ENCODE measurements at regions not wholly inside any gene's neighbourhood (a gene's known extent, or its start where the extent isn't known, plus 50 kb on each side); places are given as distances from the start of the nearest gene placed in this dataset.

DNA sequence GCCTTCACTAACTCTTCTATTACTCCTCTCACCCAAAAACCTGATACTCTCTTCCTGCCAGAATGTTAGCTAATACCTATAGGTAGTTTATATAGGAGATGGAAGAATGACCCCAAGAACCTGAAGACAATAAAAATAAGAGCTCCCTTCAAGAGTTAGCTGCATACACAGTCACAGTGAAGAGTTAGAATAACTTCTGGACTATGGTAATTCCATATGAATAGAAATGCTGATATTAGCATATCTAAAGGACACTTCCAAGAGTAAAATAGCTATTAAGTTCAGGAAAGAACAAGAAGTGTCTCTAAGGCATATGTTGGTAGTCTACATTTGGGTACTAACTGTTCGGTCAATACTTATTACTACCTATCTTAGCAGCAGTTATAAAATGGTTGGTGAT is 134.2 kb downstream of the VGLL3 start:
- no peak overlapping the region for H2AK9ac ChIP-seq (replicated peaks; ENCODE audit: low read depth, low read length, poor library complexity)
- WGBS, 2 experiments (ENCODE audit: extremely low coverage in 2 of 2, insufficient read length in 1 of 2): no CpG with 5 or more reads among the region's 1 CpG
- no peaks in the 10 kb centered on the region for H3K36me3 ChIP-seq (ENCODE audit: control insufficient read depth, insufficient read depth, low read length)
- DNase-seq: no peak
- ChIA-PET POLR2A (ENCODE audit: unreplicated experiment) (no interaction called here), CTCF (no interaction called here)
- H2AFZ ChIP-seq (replicated peaks; ENCODE audit: low read length, poor library complexity): no peak overlapping the region
- H3K4me1 ChIP-seq (ENCODE audit: control insufficient read depth, insufficient read depth, low read length): no peaks in the 10 kb centered on the region
- no TSS peak for BruUV-seq (replicated peaks)
- no peak overlapping the region for H3K23ac ChIP-seq (ENCODE audit: low read depth, low read length)
- H3K56ac ChIP-seq (ENCODE audit: extremely low read depth, insufficient read depth, low read length): no peak overlapping the region
- H2BK120ac ChIP-seq (ENCODE audit: low read depth, low read length): no peak overlapping the region
- in situ Hi-C loops (cut with MboI; ENCODE audit: low sequenced_read_pairs) (no loop called here), intact Hi-C loops (cut with micrococcal nuclease) (loop anchor here (5.0 kb wide), 2 partner anchors 34 to 64 kb away; no protein-coding TSS in a partner anchor), dilution Hi-C loops (cut with HindIII; ENCODE audit: low sequenced_read_pairs, unreplicated experiment) (no loop called here)
- no peak for ATAC-seq (ENCODE audit: low read depth)
- H3K18ac ChIP-seq (ENCODE audit: low read depth, low read length): no peak overlapping the region
- H3K4ac ChIP-seq (ENCODE audit: low read depth, low read length): no peak overlapping the region
- no peak overlapping the region for H2BK20ac ChIP-seq (ENCODE audit: low read depth, low read length)
- no peaks in the 10 kb centered on the region for H3K9me1 ChIP-seq (ENCODE audit: insufficient read depth, low read length)
- no peak overlapping the region for H3K14ac ChIP-seq (replicated peaks; ENCODE audit: low read depth, low read length)
- H2BK5ac ChIP-seq (ENCODE audit: low read depth, low read length, poor library complexity, severe bottlenecking): no peak overlapping the region
- no peak overlapping the region for H4K8ac ChIP-seq (ENCODE audit: low read depth in 2 of 2, low read length in 2 of 2)
- H4K91ac ChIP-seq (ENCODE audit: insufficient read depth, low read depth, low read length): no peak overlapping the region
- H3K9ac ChIP-seq (ENCODE audit: low read depth, low read length): no peak overlapping the region
- no peak overlapping the region for H3K4me2 ChIP-seq (ENCODE audit: low read depth, low read length)
- no peaks in the 10 kb centered on the region for H3K9me3 ChIP-seq (ENCODE audit: control insufficient read depth, insufficient read depth, low read length)
- H2BK15ac ChIP-seq (ENCODE audit: low read depth, low read length): no peak overlapping the region
- H3K27ac ChIP-seq (ENCODE audit: insufficient read depth, low read length): no peak overlapping the region
- TF ChIP-seq RCOR1 (IDR thresholded peaks at IDR 0.05; ENCODE audit: insufficient replicate concordance, low read length): no peak
- TF ChIP-seq POLR2A (IDR thresholded peaks at IDR 0.05; ENCODE audit: low read depth, low read length): no peak
- TF ChIP-seq NFE2L2 (IDR thresholded peaks at IDR 0.05; ENCODE audit: low read depth, low read length): no peak
- no peak for TF ChIP-seq CEBPB (IDR thresholded peaks at IDR 0.05; ENCODE audit: low read depth, low read length)
- TF ChIP-seq, protein P1, sequence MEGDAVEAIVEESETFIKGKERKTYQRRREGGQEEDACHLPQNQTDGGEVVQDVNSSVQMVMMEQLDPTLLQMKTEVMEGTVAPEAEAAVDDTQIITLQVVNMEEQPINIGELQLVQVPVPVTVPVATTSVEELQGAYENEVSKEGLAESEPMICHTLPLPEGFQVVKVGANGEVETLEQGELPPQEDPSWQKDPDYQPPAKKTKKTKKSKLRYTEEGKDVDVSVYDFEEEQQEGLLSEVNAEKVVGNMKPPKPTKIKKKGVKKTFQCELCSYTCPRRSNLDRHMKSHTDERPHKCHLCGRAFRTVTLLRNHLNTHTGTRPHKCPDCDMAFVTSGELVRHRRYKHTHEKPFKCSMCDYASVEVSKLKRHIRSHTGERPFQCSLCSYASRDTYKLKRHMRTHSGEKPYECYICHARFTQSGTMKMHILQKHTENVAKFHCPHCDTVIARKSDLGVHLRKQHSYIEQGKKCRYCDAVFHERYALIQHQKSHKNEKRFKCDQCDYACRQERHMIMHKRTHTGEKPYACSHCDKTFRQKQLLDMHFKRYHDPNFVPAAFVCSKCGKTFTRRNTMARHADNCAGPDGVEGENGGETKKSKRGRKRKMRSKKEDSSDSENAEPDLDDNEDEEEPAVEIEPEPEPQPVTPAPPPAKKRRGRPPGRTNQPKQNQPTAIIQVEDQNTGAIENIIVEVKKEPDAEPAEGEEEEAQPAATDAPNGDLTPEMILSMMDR (conservative IDR thresholded peaks at IDR 0.05; ENCODE audit: low read depth, low read length): no peak
- TF ChIP-seq RFX5 (IDR thresholded peaks at IDR 0.05; ENCODE audit: low read depth, low read length): no peak
- TF ChIP-seq FOS (IDR thresholded peaks at IDR 0.05; ENCODE audit: low read depth, low read length): no peak
- no peak for TF ChIP-seq MXI1 (IDR thresholded peaks at IDR 0.05; ENCODE audit: borderline replicate concordance, low read depth, low read length)
- no peak for TF ChIP-seq CHD1 (IDR thresholded peaks at IDR 0.05; ENCODE audit: low read depth, low read length)
- TF ChIP-seq MAZ (IDR thresholded peaks at IDR 0.05; ENCODE audit: borderline replicate concordance, low read depth, low read length): no peak
- TF ChIP-seq, protein P2, sequence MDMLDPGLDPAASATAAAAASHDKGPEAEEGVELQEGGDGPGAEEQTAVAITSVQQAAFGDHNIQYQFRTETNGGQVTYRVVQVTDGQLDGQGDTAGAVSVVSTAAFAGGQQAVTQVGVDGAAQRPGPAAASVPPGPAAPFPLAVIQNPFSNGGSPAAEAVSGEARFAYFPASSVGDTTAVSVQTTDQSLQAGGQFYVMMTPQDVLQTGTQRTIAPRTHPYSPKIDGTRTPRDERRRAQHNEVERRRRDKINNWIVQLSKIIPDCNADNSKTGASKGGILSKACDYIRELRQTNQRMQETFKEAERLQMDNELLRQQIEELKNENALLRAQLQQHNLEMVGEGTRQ (IDR thresholded peaks at IDR 0.05; ENCODE audit: low read depth, low read length): no peak
- no peak for TF ChIP-seq SMC3 (IDR thresholded peaks at IDR 0.05; ENCODE audit: low read depth, low read length)
- no peak for TF ChIP-seq ELK1 (IDR thresholded peaks at IDR 0.05; ENCODE audit: borderline replicate concordance, low read depth, low read length)
- no peak for TF ChIP-seq RAD21 (IDR thresholded peaks at IDR 0.05; ENCODE audit: low read length)
- no peak for TF ChIP-seq BHLHE40 (IDR thresholded peaks at IDR 0.05; ENCODE audit: low read depth, low read length)
- H3K79me1 ChIP-seq (ENCODE audit: low read depth in 1 of 2, low read length in 2 of 2): no peaks in the 10 kb centered on the region
- H3K4me3 ChIP-seq (ENCODE audit: insufficient read depth, low read depth, low read length): no peak overlapping the region
- H3K27me3 ChIP-seq (ENCODE audit: control insufficient read depth, insufficient read depth, low read length): no peaks in the 10 kb centered on the region
- H4K20me1 ChIP-seq (ENCODE audit: insufficient read depth, low read length): no peaks in the 10 kb centered on the region
- no peak overlapping the region for H4K5ac ChIP-seq (ENCODE audit: low read depth, low read length)
- no peak overlapping the region for H2AK5ac ChIP-seq (ENCODE audit: low read depth, low read length)
